Astrocyte (in vitro differentiated cells and primary cell): ENCODE measurements at regions not wholly inside any gene's neighbourhood (a gene's known extent, or its start where the extent isn't known, plus 50 kb on each side); places are given as distances from the start of the nearest gene placed in this dataset.

Experiments
- DNase-seq: peaks from one replicate; pipeline ENCODE4 v3.0.0-alpha.2; 2010; ENCODE audit warnings: low read depth
- FAIRE-seq: peaks from 2 replicates; lab custom pipeline; 2011; peaks lifted over from hg19 to GRCh38; lab: Jason Lieb, UNC
- H2AFZ ChIP-seq: 2 replicates; pipeline ENCODE4 v1.6.0; 2012; ENCODE audit warnings: low read depth, low read length, inconsistent platforms
- H3K27ac ChIP-seq: 2 replicates; pipeline ENCODE4 v1.5.1; 2011; ENCODE audit warnings: low read depth, low read length, inconsistent platforms
- H3K27me3 ChIP-seq: 2 replicates; pipeline ENCODE4 v1.6.0; 2011; ENCODE audit warnings: low read length, inconsistent platforms; ENCODE audit not compliant: insufficient read depth
- H3K36me3 ChIP-seq: 2 replicates; pipeline ENCODE4 v1.5.1; 2011; ENCODE audit warnings: low read length, inconsistent platforms; ENCODE audit not compliant: insufficient read depth
- H3K4me1 ChIP-seq: 2 replicates; pipeline ENCODE4 v1.5.1; 2011; ENCODE audit warnings: low read length, inconsistent platforms; ENCODE audit not compliant: insufficient read depth
- H3K4me2 ChIP-seq: 2 replicates; pipeline ENCODE4 v1.6.0; 2012; ENCODE audit warnings: low read length, inconsistent platforms
- H3K4me3 ChIP-seq: 2 replicates; pipeline ENCODE4 v1.5.1; 2011; ENCODE audit warnings: low read depth, mild to moderate bottlenecking, low read length, inconsistent platforms; ENCODE audit not compliant: insufficient read depth
- H3K79me2 ChIP-seq: 2 replicates; pipeline ENCODE4 v1.6.0; 2012; ENCODE audit warnings: mild to moderate bottlenecking, low read length, inconsistent platforms; ENCODE audit not compliant: insufficient read depth
- H3K9ac ChIP-seq: 2 replicates; pipeline ENCODE4 v1.6.0; 2012; ENCODE audit warnings: mild to moderate bottlenecking, low read length, inconsistent platforms
- H3K9me3 ChIP-seq: 2 replicates; pipeline ENCODE4 v1.5.1; 2012; ENCODE audit warnings: low read depth, mild to moderate bottlenecking, low read length, inconsistent platforms; ENCODE audit not compliant: insufficient read depth
- H4K20me1 ChIP-seq: 2 replicates; pipeline ENCODE4 v1.6.0; 2012; ENCODE audit warnings: low read length, inconsistent platforms; ENCODE audit not compliant: insufficient read depth
- H3K27ac Mint-ChIP-seq: one replicate; pipeline ENCODE4 v1.8.0; 2021; ENCODE audit warnings: mild to moderate bottlenecking, mixed read lengths; ENCODE audit not compliant: unreplicated experiment
- H3K27me3 Mint-ChIP-seq: one replicate; pipeline ENCODE4 v1.8.0; 2021; ENCODE audit warnings: low read depth, mixed read lengths; ENCODE audit not compliant: unreplicated experiment
- H3K36me3 Mint-ChIP-seq: one replicate; pipeline ENCODE4 v1.8.0; 2021; ENCODE audit warnings: low read depth, mixed read lengths; ENCODE audit not compliant: unreplicated experiment
- H3K4me1 Mint-ChIP-seq: one replicate; pipeline ENCODE4 v1.8.0; 2021; ENCODE audit warnings: low read depth, mixed read lengths; ENCODE audit not compliant: unreplicated experiment
- H3K4me3 Mint-ChIP-seq: one replicate; pipeline ENCODE4 v1.8.0; 2021; ENCODE audit warnings: mild to moderate bottlenecking, moderate library complexity, mixed read lengths; ENCODE audit not compliant: unreplicated experiment
- H3K9me3 Mint-ChIP-seq: one replicate; pipeline ENCODE4 v1.8.0; 2021; ENCODE audit warnings: mild to moderate bottlenecking, mixed read lengths; ENCODE audit not compliant: unreplicated experiment
- CTCF ChIP-seq: IDR thresholded peaks from 2 replicates; pipeline ENCODE4 v1.5.1; 2011; ENCODE audit warnings: low read depth, mild to moderate bottlenecking, inconsistent platforms, low read length, moderate library complexity; ENCODE audit not compliant: insufficient read depth
- EZH2 ChIP-seq: IDR thresholded peaks from 2 replicates; pipeline ENCODE4 v1.6.1; 2012; ENCODE audit warnings: mild to moderate bottlenecking, low read length, inconsistent platforms; ENCODE audit not compliant: insufficient read depth

- peaks cover 3% of the 10 kb centered on the region for H3K9me3 Mint-ChIP-seq
- no peak overlapping the region for H3K27ac Mint-ChIP-seq
- Histone ChIP-seq H2AFZ (no peak overlapping the region), H3K4me2 (no peak overlapping the region), H3K79me2 (no peaks in the 10 kb centered on the region), H4K20me1 (no peaks in the 10 kb centered on the region), H3K4me3 (no peak overlapping the region), H3K27me3 (no peaks in the 10 kb centered on the region), H3K36me3 (no peaks in the 10 kb centered on the region), H3K4me1 (no peaks in the 10 kb centered on the region), H3K9me3 (no peaks in the 10 kb centered on the region), H3K27ac (no peak overlapping the region), H3K9ac (no peak overlapping the region)
- DNase-seq (no peak), FAIRE-seq (no peak)
- no peaks in the 10 kb centered on the region for H3K27me3 Mint-ChIP-seq
- no peaks in the 10 kb centered on the region for H3K4me1 Mint-ChIP-seq
- no peak for TF ChIP-seq CTCF
- TF ChIP-seq EZH2: no peak
- H3K36me3 Mint-ChIP-seq: no peaks in the 10 kb centered on the region
- no peak overlapping the region for H3K4me3 Mint-ChIP-seq
These were observed 154.3 kb downstream of the RMST start for GRCh38 chr12:97616946-97617345.

GRCh38 chr12:97628962-97629361, 166.4 kb downstream of the RMST start:
- TF ChIP-seq EZH2 (no peak), CTCF (no peak)
- H3K4me3 ChIP-seq: no peak overlapping the region
- Mint-ChIP-seq H3K4me3 (no peak overlapping the region), H3K27ac (no peak overlapping the region), H3K9me3 (peaks cover 2% of the 10 kb centered on the region), H3K36me3 (no peaks in the 10 kb centered on the region), H3K27me3 (peaks cover 5% of the 10 kb centered on the region), H3K4me1 (peaks cover 32% of the 10 kb centered on the region)
- H3K36me3 ChIP-seq: no peaks in the 10 kb centered on the region
- DNase-seq (no peak), FAIRE-seq (no peak)
- H3K4me2 ChIP-seq: no peak overlapping the region
- H3K9ac ChIP-seq: no peak overlapping the region
- peaks cover 12% of the 10 kb centered on the region for H3K4me1 ChIP-seq
- no peaks in the 10 kb centered on the region for H3K79me2 ChIP-seq
- no peaks in the 10 kb centered on the region for H3K27me3 ChIP-seq
- H4K20me1 ChIP-seq: no peaks in the 10 kb centered on the region
- H3K27ac ChIP-seq: no peak overlapping the region
- H3K9me3 ChIP-seq: no peaks in the 10 kb centered on the region
- H2AFZ ChIP-seq: no peak overlapping the region

- Histone ChIP-seq H3K9ac (no peak overlapping the region), H2AFZ (no peak overlapping the region), H3K27me3 (no peaks in the 10 kb centered on the region), H3K4me1 (peaks cover 12% of the 10 kb centered on the region), H3K79me2 (no peaks in the 10 kb centered on the region), H3K9me3 (no peaks in the 10 kb centered on the region), H3K36me3 (no peaks in the 10 kb centered on the region), H3K4me3 (no peak overlapping the region), H4K20me1 (no peaks in the 10 kb centered on the region), H3K27ac (no peak overlapping the region), H3K4me2 (no peak overlapping the region)
- TF ChIP-seq CTCF (no peak), EZH2 (no peak)
- FAIRE-seq (no peak), DNase-seq (no peak)
- no peak overlapping the region for H3K27ac Mint-ChIP-seq
- H3K36me3 Mint-ChIP-seq: no peaks in the 10 kb centered on the region
- peaks cover 5% of the 10 kb centered on the region for H3K27me3 Mint-ChIP-seq
- no peak overlapping the region for H3K4me3 Mint-ChIP-seq
- peaks cover 32% of the 10 kb centered on the region for H3K4me1 Mint-ChIP-seq
- H3K9me3 Mint-ChIP-seq: peaks cover 2% of the 10 kb centered on the region
These were observed 166.8 kb downstream of the RMST start for GRCh38 chr12:97629382-97629781.
